Keratinocyte (primary cell): ENCODE measurements at regions not wholly inside any gene's neighbourhood (a gene's known extent, or its start where the extent isn't known, plus 50 kb on each side); places are given as distances from the start of the nearest gene placed in this dataset.

Source experiments
- DNase-seq: peaks from one replicate; pipeline ENCODE4 v3.0.0-alpha.2; 2011; ENCODE audit warnings: low read depth, missing footprints, low spot score
- FAIRE-seq: peaks from 2 replicates; lab custom pipeline; 2011; peaks lifted over from hg19 to GRCh38; lab: Jason Lieb, UNC
- H2AFZ ChIP-seq: 2 replicates; pipeline ENCODE4 v1.6.0; 2012; ENCODE audit warnings: low read length, control low read depth, inconsistent platforms; ENCODE audit not compliant: control insufficient read depth
- H3K27ac ChIP-seq: 2 replicates; pipeline ENCODE4 v1.5.1; 2011; ENCODE audit warnings: low read length; ENCODE audit not compliant: control insufficient read depth, insufficient read depth
- H3K27me3 ChIP-seq: 3 replicates; pipeline ENCODE4 v1.6.0; 2011; ENCODE audit warnings: low read length; ENCODE audit not compliant: control insufficient read depth, insufficient read depth; ENCODE audit errors: extremely low read depth
- H3K36me3 ChIP-seq, 2 experiments: 2 replicates in 1 of 2; 3 replicates in 1 of 2; pipeline ENCODE4 v1.5.1; 2011; ENCODE audit warnings: low read length in 2 of 2, mild to moderate bottlenecking in 1 of 2; ENCODE audit not compliant: control insufficient read depth in 2 of 2, insufficient read depth in 2 of 2; ENCODE audit errors: extremely low read depth in 1 of 2
- H3K4me1 ChIP-seq: 3 replicates; pipeline ENCODE4 v1.5.1; 2011; ENCODE audit warnings: low read length; ENCODE audit not compliant: control insufficient read depth, insufficient read depth; ENCODE audit errors: extremely low read depth
- H3K4me2 ChIP-seq: 3 replicates; pipeline ENCODE4 v1.6.0; 2011; ENCODE audit warnings: low read depth, low read length; ENCODE audit not compliant: control insufficient read depth, insufficient read depth; ENCODE audit errors: extremely low read depth
- H3K4me3 ChIP-seq, 3 experiments: fragments of 200-600 bp in 1 of 3; sonication (generic) in 1 of 3; 2 replicates in 2 of 3; 3 replicates in 1 of 3; pipeline ENCODE4 v1.5.1; 2011 to 2016; ENCODE audit warnings: low read length in 3 of 3, mild to moderate bottlenecking in 3 of 3, control low read depth in 2 of 3, inconsistent platforms in 1 of 3, low read depth in 1 of 3, mixed read lengths in 1 of 3, mixed run types in 1 of 3, moderate library complexity in 1 of 3; ENCODE audit not compliant: control insufficient read depth in 2 of 3, insufficient read depth in 2 of 3; ENCODE audit errors: extremely low read depth in 1 of 3
- H3K79me2 ChIP-seq: 2 replicates; pipeline ENCODE4 v1.6.0; 2012; ENCODE audit warnings: low read length; ENCODE audit not compliant: control insufficient read depth, insufficient read depth
- H3K9ac ChIP-seq: 3 replicates; pipeline ENCODE4 v1.6.0; 2011; ENCODE audit warnings: low read length; ENCODE audit not compliant: control insufficient read depth, insufficient read depth; ENCODE audit errors: extremely low read depth
- H3K9me1 ChIP-seq: 3 replicates; pipeline ENCODE4 v1.6.0; 2011; ENCODE audit warnings: low read length; ENCODE audit not compliant: control insufficient read depth, insufficient read depth; ENCODE audit errors: extremely low read depth
- H3K9me3 ChIP-seq: 2 replicates; pipeline ENCODE4 v1.5.1; 2012; ENCODE audit warnings: low read depth, low read length; ENCODE audit not compliant: control insufficient read depth
- H4K20me1 ChIP-seq: 3 replicates; pipeline ENCODE4 v1.6.0; 2011; ENCODE audit warnings: low read length; ENCODE audit not compliant: control insufficient read depth, insufficient read depth; ENCODE audit errors: extremely low read depth
- EZH2 ChIP-seq: IDR thresholded peaks from one replicate; pipeline ENCODE4 v1.6.1; 2012; ENCODE audit warnings: inconsistent platforms, mild to moderate bottlenecking, low read length, moderate library complexity
- dilution Hi-C: fragments of 300-500 bp; cut with MboI; formaldehyde crosslinking; loops from one replicate; pipeline ENCODE4 v1.7.0; 2020; ENCODE audit warnings: low sequenced_read_pairs; ENCODE audit not compliant: extremely low pct_ligation_motif_present
- TF ChIP-seq, protein P1 (sequence below), 3 experiments: IDR thresholded peaks in 1 of 3; conservative IDR thresholded peaks in 1 of 3; optimal IDR thresholded peaks in 1 of 3; 2 replicates in 2 of 3; 3 replicates in 1 of 3; pipeline versions ENCODE3 to v1.5.1; 2011; ENCODE audit warnings: low read length in 3 of 3, mild to moderate bottlenecking in 3 of 3, moderate library complexity in 2 of 3, control low read depth in 1 of 3, inconsistent platforms in 1 of 3; ENCODE audit not compliant: insufficient read depth in 2 of 3; ENCODE audit errors: extremely low read depth in 1 of 3

GRCh38 chr10:107424628-107425027 is 260.1 kb upstream of the SORCS1 start:
- DNase-seq (no peak), FAIRE-seq (no peak)
- no peak overlapping the region for H3K4me3 ChIP-seq
- no peaks in the 10 kb centered on the region for H3K9me1 ChIP-seq
- no peak overlapping the region for H3K4me2 ChIP-seq
- H3K27me3 ChIP-seq: no peaks in the 10 kb centered on the region
- no peaks in the 10 kb centered on the region for H3K79me2 ChIP-seq
- no peaks in the 10 kb centered on the region for H3K9me3 ChIP-seq
- TF ChIP-seq EZH2: no peak
- TF ChIP-seq, protein P1, sequence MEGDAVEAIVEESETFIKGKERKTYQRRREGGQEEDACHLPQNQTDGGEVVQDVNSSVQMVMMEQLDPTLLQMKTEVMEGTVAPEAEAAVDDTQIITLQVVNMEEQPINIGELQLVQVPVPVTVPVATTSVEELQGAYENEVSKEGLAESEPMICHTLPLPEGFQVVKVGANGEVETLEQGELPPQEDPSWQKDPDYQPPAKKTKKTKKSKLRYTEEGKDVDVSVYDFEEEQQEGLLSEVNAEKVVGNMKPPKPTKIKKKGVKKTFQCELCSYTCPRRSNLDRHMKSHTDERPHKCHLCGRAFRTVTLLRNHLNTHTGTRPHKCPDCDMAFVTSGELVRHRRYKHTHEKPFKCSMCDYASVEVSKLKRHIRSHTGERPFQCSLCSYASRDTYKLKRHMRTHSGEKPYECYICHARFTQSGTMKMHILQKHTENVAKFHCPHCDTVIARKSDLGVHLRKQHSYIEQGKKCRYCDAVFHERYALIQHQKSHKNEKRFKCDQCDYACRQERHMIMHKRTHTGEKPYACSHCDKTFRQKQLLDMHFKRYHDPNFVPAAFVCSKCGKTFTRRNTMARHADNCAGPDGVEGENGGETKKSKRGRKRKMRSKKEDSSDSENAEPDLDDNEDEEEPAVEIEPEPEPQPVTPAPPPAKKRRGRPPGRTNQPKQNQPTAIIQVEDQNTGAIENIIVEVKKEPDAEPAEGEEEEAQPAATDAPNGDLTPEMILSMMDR (optimal IDR thresholded peaks at IDR 0.05 in 1 of 3, IDR thresholded peaks at IDR 0.05 in 1 of 3, conservative IDR thresholded peaks at IDR 0.05 in 1 of 3; ENCODE audit: extremely low read depth in 1 of 3, insufficient read depth in 2 of 3, low read length in 3 of 3): no peak
- H3K9ac ChIP-seq: no peak overlapping the region
- no peak overlapping the region for H2AFZ ChIP-seq
- H3K36me3 ChIP-seq: no peaks in the 10 kb centered on the region
- H4K20me1 ChIP-seq: no peaks in the 10 kb centered on the region
- dilution Hi-C loops: no loop called here
- no peak overlapping the region for H3K27ac ChIP-seq
- no peaks in the 10 kb centered on the region for H3K4me1 ChIP-seq

DNA sequence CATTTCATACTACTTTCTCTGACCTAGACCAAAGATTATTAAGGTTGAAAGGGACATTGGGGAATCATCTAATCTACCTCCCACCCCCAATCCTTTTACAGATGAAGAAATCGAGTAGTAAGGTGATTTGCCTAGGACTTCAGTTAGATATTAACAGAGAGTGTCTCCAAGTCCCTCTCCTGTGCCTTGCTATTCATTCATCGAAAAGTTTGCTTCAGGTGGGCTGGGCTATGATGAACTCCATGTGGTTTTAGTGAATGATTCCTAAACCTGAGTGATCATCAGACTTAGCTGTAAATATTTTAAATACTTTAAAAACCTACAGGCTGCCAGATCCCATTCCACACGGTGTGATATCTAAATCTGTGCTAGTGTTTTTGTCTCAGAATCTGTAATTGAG is 259.4 kb upstream of the SORCS1 start:
- H2AFZ ChIP-seq: no peak overlapping the region
- no peak overlapping the region for H3K9ac ChIP-seq
- DNase-seq (no peak), FAIRE-seq (no peak)
- H3K9me1 ChIP-seq: no peaks in the 10 kb centered on the region
- no peak overlapping the region for H3K4me3 ChIP-seq
- dilution Hi-C loops: no loop called here
- no peaks in the 10 kb centered on the region for H3K79me2 ChIP-seq
- H3K9me3 ChIP-seq: no peaks in the 10 kb centered on the region
- H3K4me1 ChIP-seq: no peaks in the 10 kb centered on the region
- no peaks in the 10 kb centered on the region for H4K20me1 ChIP-seq
- no peak for TF ChIP-seq EZH2
- TF ChIP-seq, protein P1 (optimal IDR thresholded peaks at IDR 0.05 in 1 of 3, IDR thresholded peaks at IDR 0.05 in 1 of 3, conservative IDR thresholded peaks at IDR 0.05 in 1 of 3; ENCODE audit: extremely low read depth in 1 of 3, insufficient read depth in 2 of 3, low read length in 3 of 3): no peak
- no peak overlapping the region for H3K4me2 ChIP-seq
- H3K27ac ChIP-seq: no peak overlapping the region
- no peaks in the 10 kb centered on the region for H3K36me3 ChIP-seq
- no peaks in the 10 kb centered on the region for H3K27me3 ChIP-seq
